H1 (cell line): ENCODE measurements at regions not wholly inside any gene's neighbourhood (a gene's known extent, or its start where the extent isn't known, plus 50 kb on each side); places are given as distances from the start of the nearest gene placed in this dataset.

Experiments used
- CTCF ChIA-PET: fragments of 300-600 bp; sonication (Branson Sonifier 250); formaldehyde crosslinking; loops from one replicate; lab custom pipeline; 2021; ENCODE audit not compliant: partially characterized antibody; lab: Charles Lee
- POLR2A ChIA-PET: fragments of 300-600 bp; sonication (Branson Sonifier 250); formaldehyde crosslinking; loops from one replicate; lab custom pipeline; 2021; ENCODE audit warnings: inconsistent platforms; ENCODE audit not compliant: partially characterized antibody; lab: Charles Lee
- DNase-seq, 2 experiments: peaks; one replicate each; pipeline versions ENCODE4 v3.0.0 to v3.0.0-alpha.2; 2010 to 2022; ENCODE audit warnings: low spot score in 2 of 2, low read depth in 1 of 2, mixed read lengths in 1 of 2
- FAIRE-seq: peaks from 2 replicates; lab custom pipeline; 2011; peaks lifted over from hg19 to GRCh38; lab: Jason Lieb, UNC
- H2AFZ ChIP-seq: 2 replicates; pipeline ENCODE4 v1.8.1; 2012; ENCODE audit warnings: low read length, inconsistent platforms
- H2AK5ac ChIP-seq: 2 replicates; pipeline ENCODE4 v1.6.1; 2013; ENCODE audit warnings: low read depth, low read length
- H2BK120ac ChIP-seq: replicated peaks from 2 replicates; pipeline ENCODE3; 2013; ENCODE audit warnings: low read depth, low read length, inconsistent platforms
- H2BK12ac ChIP-seq: 2 replicates; pipeline ENCODE4 v1.6.1; 2013; ENCODE audit warnings: low read depth, low read length
- H2BK15ac ChIP-seq: 2 replicates; pipeline ENCODE4 v1.6.1; 2013; ENCODE audit warnings: low read length
- H2BK20ac ChIP-seq: 2 replicates; pipeline ENCODE4 v1.6.1; 2013; ENCODE audit warnings: low read length
- H2BK5ac ChIP-seq: 2 replicates; pipeline ENCODE4 v1.6.1; 2013; ENCODE audit warnings: low read depth, low read length
- H3K14ac ChIP-seq: 2 replicates; pipeline ENCODE4 v1.6.1; 2013; ENCODE audit warnings: inconsistent platforms; ENCODE audit not compliant: insufficient read length
- H3K18ac ChIP-seq: 2 replicates; pipeline ENCODE4 v1.6.1; 2013; ENCODE audit warnings: low read length; ENCODE audit errors: extremely low read depth
- H3K23ac ChIP-seq: 2 replicates; pipeline ENCODE4 v1.6.1; 2013; ENCODE audit warnings: inconsistent platforms; ENCODE audit not compliant: insufficient read length
- H3K23me2 ChIP-seq: 2 replicates; pipeline ENCODE4 v1.6.1; 2013; ENCODE audit warnings: low read depth, low read length
- H3K27ac ChIP-seq: 2 replicates; pipeline ENCODE4 v1.6.1; 2011; ENCODE audit warnings: low read depth, low read length, inconsistent platforms
- H3K27me3 ChIP-seq, 4 experiments: replicated peaks in 1 of 4; 1 replicate in 1 of 4; 2 replicates in 3 of 4; pipeline versions ENCODE4 v1.6.1 to v1.8.1; 2011 to 2013; ENCODE audit warnings: low read length in 3 of 4, mild to moderate bottlenecking in 3 of 4, inconsistent platforms in 2 of 4, mixed read lengths in 2 of 4, moderate library complexity in 1 of 4; ENCODE audit not compliant: control insufficient read depth in 3 of 4, insufficient read depth in 3 of 4; ENCODE audit errors: extremely low read depth in 1 of 4
- H3K36me3 ChIP-seq, 4 experiments: 2 replicates each; pipeline versions ENCODE4 v1.6.1 to v1.8.1; 2011 to 2013; ENCODE audit warnings: mild to moderate bottlenecking in 4 of 4, low read length in 3 of 4, moderate library complexity in 2 of 4, control low read depth in 1 of 4, inconsistent platforms in 1 of 4; ENCODE audit not compliant: insufficient read depth in 4 of 4, control insufficient read depth in 2 of 4
- H3K4ac ChIP-seq: replicated peaks from 2 replicates; pipeline ENCODE3; 2013; ENCODE audit warnings: low read length, low read depth, mixed read lengths, inconsistent platforms; ENCODE audit not compliant: insufficient read length
- H3K4me1 ChIP-seq, 4 experiments: replicated peaks in 1 of 4; 1 replicate in 1 of 4; 2 replicates in 3 of 4; pipeline versions ENCODE4 v1.6.1 to v1.8.1; 2011 to 2013; ENCODE audit warnings: low read length in 3 of 4, inconsistent platforms in 2 of 4, mixed read lengths in 1 of 4; ENCODE audit not compliant: insufficient read depth in 4 of 4, control insufficient read depth in 3 of 4
- H3K4me2 ChIP-seq, 2 experiments: 2 replicates each; pipeline versions ENCODE4 v1.6.1 to v1.8.1; 2011 to 2013; ENCODE audit warnings: low read depth in 2 of 2, low read length in 2 of 2, control low read depth in 1 of 2, inconsistent platforms in 1 of 2, mild to moderate bottlenecking in 1 of 2; ENCODE audit not compliant: insufficient read depth in 1 of 2
- H3K4me3 ChIP-seq, 4 experiments: fragments of 200-600, 300-600 bp in 1 of 4; sonication (generic), shearing (Covaris generic), sonication (Bioruptor Twin) in 1 of 4; 2 replicates each; pipeline versions ENCODE4 v1.5.1 to v1.8.1; 2011 to 2016; ENCODE audit warnings: low read length in 4 of 4, low read depth in 3 of 4, control low read depth in 2 of 4, inconsistent platforms in 2 of 4, mild to moderate bottlenecking in 2 of 4, mixed read lengths in 1 of 4, moderate library complexity in 1 of 4; ENCODE audit not compliant: insufficient read depth in 2 of 4; ENCODE audit errors: extremely low read depth in 1 of 4
- H3K56ac ChIP-seq: replicated peaks from 2 replicates; pipeline ENCODE3; 2013; ENCODE audit warnings: low read depth, mild to moderate bottlenecking, mixed read lengths, low read length, inconsistent platforms; ENCODE audit not compliant: insufficient read length
- H3K79me1 ChIP-seq: 2 replicates; pipeline ENCODE4 v1.6.1; 2013; ENCODE audit warnings: low read depth, low read length, control low read depth
- H3K79me2 ChIP-seq, 2 experiments: 2 replicates each; pipeline versions ENCODE4 v1.6.1 to v1.8.1; 2012 to 2013; ENCODE audit warnings: low read length in 2 of 2, mild to moderate bottlenecking in 2 of 2, inconsistent platforms in 1 of 2; ENCODE audit not compliant: insufficient read depth in 2 of 2, control insufficient read depth in 1 of 2
- H3K9ac ChIP-seq, 4 experiments: replicated peaks in 1 of 4; 1 replicate in 1 of 4; 2 replicates in 3 of 4; pipeline versions ENCODE4 v1.6.1 to v1.8.1; 2011 to 2013; ENCODE audit warnings: low read depth in 3 of 4, low read length in 3 of 4, control low read depth in 2 of 4, mild to moderate bottlenecking in 2 of 4, moderate library complexity in 2 of 4, inconsistent platforms in 1 of 4; ENCODE audit errors: extremely low read depth in 1 of 4
- H3K9me3 ChIP-seq, 2 experiments: 2 replicates each; pipeline versions ENCODE4 v1.6.1 to v1.8.1; 2012 to 2013; ENCODE audit warnings: mild to moderate bottlenecking in 2 of 2, moderate library complexity in 2 of 2, control low read depth in 1 of 2, inconsistent platforms in 1 of 2, low read depth in 1 of 2, low read length in 1 of 2, mixed read lengths in 1 of 2; ENCODE audit not compliant: insufficient read depth in 2 of 2
- H4K20me1 ChIP-seq, 2 experiments: replicated peaks in 1 of 2; 2 replicates each; pipeline versions ENCODE3 to v1.8.1; 2011 to 2013; ENCODE audit warnings: inconsistent platforms in 2 of 2, low read length in 2 of 2, mild to moderate bottlenecking in 1 of 2; ENCODE audit not compliant: insufficient read depth in 2 of 2, control insufficient read depth in 1 of 2
- H4K5ac ChIP-seq: 2 replicates; pipeline ENCODE4 v1.6.1; 2013; ENCODE audit warnings: low read length, low read depth, mixed read lengths, inconsistent platforms; ENCODE audit not compliant: insufficient read length
- H4K8ac ChIP-seq: 2 replicates; pipeline ENCODE4 v1.8.0; 2013; ENCODE audit warnings: mild to moderate bottlenecking, moderate library complexity, low read length, inconsistent platforms; ENCODE audit not compliant: insufficient read depth; ENCODE audit errors: extremely low read depth
- H4K91ac ChIP-seq: replicated peaks from 2 replicates; pipeline ENCODE3; 2013; ENCODE audit warnings: low read length, mixed read lengths, inconsistent platforms; ENCODE audit not compliant: insufficient read length
- BACH1 ChIP-seq: IDR thresholded peaks from 2 replicates; pipeline ENCODE4 v1.6.1; 2012; ENCODE audit warnings: low read length, improper control_type of control experiment
- BRCA1 ChIP-seq: IDR thresholded peaks from 2 replicates; pipeline ENCODE4 v1.6.1; 2012; ENCODE audit warnings: low read depth, low read length, improper control_type of control experiment
- KDM4A ChIP-seq: IDR thresholded peaks from one replicate; pipeline ENCODE4 v1.7.1; 2012; ENCODE audit warnings: low read depth, mild to moderate bottlenecking, moderate library complexity, low read length, inconsistent platforms; ENCODE audit not compliant: severe bottlenecking
- SAP30 ChIP-seq: fragments of 300-600 bp; sonication (generic); IDR thresholded peaks from 2 replicates; pipeline ENCODE4 v1.7.1; 2012; ENCODE audit warnings: low read length, moderate library complexity, mild to moderate bottlenecking, inconsistent platforms; ENCODE audit not compliant: insufficient read depth, insufficient replicate concordance
- SIX5 ChIP-seq: IDR thresholded peaks from 2 replicates; pipeline ENCODE4 v1.6.1; 2011; ENCODE audit warnings: mild to moderate bottlenecking, low read depth, low read length
- SP2 ChIP-seq: IDR thresholded peaks from 2 replicates; pipeline ENCODE4 v1.6.1; 2012; ENCODE audit warnings: mild to moderate bottlenecking, low read length, inconsistent platforms
- SP4 ChIP-seq: IDR thresholded peaks from 2 replicates; pipeline ENCODE4 v1.6.1; 2012; ENCODE audit warnings: low read length, inconsistent platforms
- SUZ12 ChIP-seq: fragments of 200-600 bp; sonication (generic); IDR thresholded peaks from 2 replicates; pipeline ENCODE4 v1.6.1; 2012; ENCODE audit warnings: mild to moderate bottlenecking, inconsistent platforms, low read length, moderate library complexity, mixed read lengths
- TCF12 ChIP-seq: IDR thresholded peaks from 2 replicates; pipeline ENCODE4 v1.6.1; 2011; ENCODE audit warnings: low read depth, mild to moderate bottlenecking, low read length
- YY1 ChIP-seq: IDR thresholded peaks from 2 replicates; pipeline ENCODE4 v1.6.1; 2011; ENCODE audit warnings: low read depth, mild to moderate bottlenecking, low read length
- WGBS, 2 experiments: shearing (Covaris generic) in 1 of 2; methylation state at CpG; one replicate each; pipeline versions ENCODE4 v1.1.6 to v1.1.7; 2013 to 2015; ENCODE audit warnings: low lambda C conversion rate in 2 of 2, mixed read lengths in 2 of 2, inconsistent platforms in 1 of 2, low coverage in 1 of 2, missing lambda C conversion rate in 1 of 2; ENCODE audit not compliant: insufficient replicate concordance in 2 of 2, insufficient coverage in 1 of 2, insufficient read length in 1 of 2; ENCODE audit errors: extremely low coverage in 1 of 2, missing lambda C conversion rate in 1 of 2; 5-methylcytosine and 5-hydroxymethylcytosine counted together

DNA sequence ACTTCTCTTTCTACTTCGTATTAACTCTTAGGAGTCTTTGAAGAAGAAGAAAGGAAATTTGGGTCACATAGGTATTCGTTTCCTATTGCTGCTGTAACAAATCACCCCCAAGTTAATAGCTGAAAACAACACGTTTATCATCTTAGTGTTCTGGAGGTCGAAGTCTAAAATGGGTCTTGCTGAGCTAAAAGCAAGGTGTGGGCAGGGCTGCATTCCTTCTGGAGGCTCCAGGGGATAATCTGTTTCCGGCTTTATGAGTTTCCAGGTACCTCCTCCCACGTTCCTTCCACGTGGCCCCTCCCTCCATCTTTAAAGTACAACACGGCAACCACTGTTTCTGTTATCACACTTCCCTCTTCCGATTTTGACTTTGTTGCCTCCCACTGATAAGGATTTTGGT is 233.5 kb upstream of the RBBP8 start:
- Histone ChIP-seq H3K79me2 (no peaks in the 10 kb centered on the region), H4K91ac (no peak overlapping the region), H3K56ac (no peak overlapping the region), H3K4me3 (no peak overlapping the region), H3K9me3 (no peaks in the 10 kb centered on the region), H3K4ac (no peak overlapping the region), H3K18ac (no peak overlapping the region), H3K4me2 (no peak overlapping the region), H3K27ac (no peak overlapping the region), H3K27me3 (peaks cover 0 to 1% (median 0%) of the 10 kb centered on the region in 4 experiments; a peak in 1 of 7 replicates), H4K20me1 (no peaks in the 10 kb centered on the region), H4K8ac (no peak overlapping the region), H3K9ac (no peak overlapping the region), H3K14ac (no peak overlapping the region), H4K5ac (no peak overlapping the region), H3K36me3 (no peaks in the 10 kb centered on the region), H3K23me2 (no peaks in the 10 kb centered on the region), H2BK15ac (no peak overlapping the region), H2BK20ac (no peak overlapping the region), H2AFZ (no peak overlapping the region), H2BK12ac (no peak overlapping the region), H2AK5ac (no peak overlapping the region), H2BK5ac (no peak overlapping the region), H3K4me1 (no peaks in the 10 kb centered on the region), H2BK120ac (no peak overlapping the region), H3K23ac (no peak overlapping the region), H3K79me1 (no peaks in the 10 kb centered on the region)
- no peak for DNase-seq
- no peak for FAIRE-seq
- WGBS, 2 experiments = 83% methylated on average over 9 of the region's 9 CpGs; no CpG with 5 or more reads in 1 of the 2 experiments
- ChIA-PET POLR2A (no interaction called here), CTCF (interaction anchor here (0.6 to 1.5 kb wide), 4 partner anchors 12 to 311 kb away, joined by 3 to 4 read pairs (median 4); no protein-coding TSS in a partner anchor)
- TF ChIP-seq SP2 = no peak
- no peak for TF ChIP-seq SIX5
- TF ChIP-seq BRCA1 = no peak
- no peak for TF ChIP-seq YY1
- TF ChIP-seq TCF12 = no peak
- no peak for TF ChIP-seq SUZ12
- TF ChIP-seq KDM4A = no peak
- no peak for TF ChIP-seq BACH1
- TF ChIP-seq SP4 = no peak
- no peak for TF ChIP-seq SAP30
